HCT116 (cell line): ENCODE measurements at regions not wholly inside any gene's neighbourhood (a gene's known extent, or its start where the extent isn't known, plus 50 kb on each side); places are given as distances from the start of the nearest gene placed in this dataset.

ENCODE experiments used
- ATAC-seq: fragments of 200-7000 bp; cut with Tn5 transposase; 2 replicates; pipeline ENCODE4 v1.9.1; 2020; ENCODE audit warnings: mild to moderate bottlenecking, moderate library complexity
- BruUV-seq: library from RNA; stranded (reverse); fragments of 400-500 nt; replicated peaks from 2 replicates; lab custom pipeline; 2021; lab: Mats Ljungman, UMichigan
- CTCF ChIA-PET: fragments of 300-600 bp; sonication (Branson Sonifier 250); formaldehyde crosslinking; loops from one replicate; lab custom pipeline; 2021; ENCODE audit warnings: antibody characterized with exemption; lab: Charles Lee
- POLR2A ChIA-PET: fragments of 300-600, 350-600 bp; sonication (Branson Sonifier 250); formaldehyde crosslinking; loops from one replicate; lab custom pipeline; 2021; ENCODE audit warnings: antibody characterized with exemption; lab: Charles Lee
- RAD21 ChIA-PET, 2 experiments: fragments of 300-600 bp; sonication (Branson Sonifier 250); formaldehyde crosslinking; loops; one replicate each; lab custom pipeline; 2023; ENCODE audit warnings: low total read pairs in 2 of 2; ENCODE audit not compliant: uncharacterized antibody in 2 of 2, unreplicated experiment in 2 of 2, low non-redundant PET in 1 of 2; lab: Charles Lee
- DNase-seq: peaks from one replicate; pipeline ENCODE4 v3.0.0-alpha.2; 2010; ENCODE audit warnings: low read depth, low spot score
- H2AFZ ChIP-seq: fragments of 200-600 bp; shearing (Covaris generic), sonication (generic); 2 replicates; pipeline ENCODE4 v1.6.1; 2017; ENCODE audit warnings: low read depth, mixed run types, mixed read lengths, antibody characterized with exemption, low read length; ENCODE audit not compliant: poor library complexity, severe bottlenecking
- H3K27ac ChIP-seq: 2 replicates; pipeline ENCODE4 v1.5.1; 2012; ENCODE audit warnings: low read depth, low read length
- H3K27me3 ChIP-seq: fragments of 200-600 bp; sonication (generic); 2 replicates; pipeline ENCODE4 v1.6.1; 2016; ENCODE audit warnings: mixed run types, low read length, mixed read lengths; ENCODE audit not compliant: insufficient read depth
- H3K36me3 ChIP-seq, 2 experiments: fragments of 200-500 bp in 1 of 2; fragments of 200-600 bp in 1 of 2; sonication (Bioruptor generic) in 1 of 2; sonication (generic) in 1 of 2; 2 replicates each; pipeline versions ENCODE4 v1.5.1 to v1.6.1; 2014 to 2016; ENCODE audit warnings: low read length in 2 of 2, inconsistent platforms in 1 of 2, mixed read lengths in 1 of 2, mixed run types in 1 of 2; ENCODE audit not compliant: insufficient read depth in 2 of 2, control insufficient read depth in 1 of 2
- H3K4me1 ChIP-seq, 2 experiments: fragments of 200-600 bp in 1 of 2; sonication (generic) in 1 of 2; 2 replicates each; pipeline versions ENCODE4 v1.5.1 to v1.6.1; 2012 to 2017; ENCODE audit warnings: low read length in 2 of 2, inconsistent platforms in 1 of 2, mild to moderate bottlenecking in 1 of 2, mixed read lengths in 1 of 2, mixed run types in 1 of 2, moderate library complexity in 1 of 2; ENCODE audit not compliant: insufficient read depth in 2 of 2, control insufficient read depth in 1 of 2
- H3K4me2 ChIP-seq: fragments of 200-600 bp; sonication (generic); 2 replicates; pipeline ENCODE4 v1.6.1; 2017; ENCODE audit warnings: mixed run types, low read length, mixed read lengths
- H3K4me3 ChIP-seq, 2 experiments: fragments of 200-600 bp in 1 of 2; sonication (generic) in 1 of 2; replicated peaks in 1 of 2; 2 replicates each; pipeline ENCODE4 v1.5.1; 2011 to 2016; ENCODE audit warnings: low read length in 2 of 2, control low read depth in 1 of 2, low read depth in 1 of 2, mild to moderate bottlenecking in 1 of 2, mixed read lengths in 1 of 2, mixed run types in 1 of 2
- H3K79me2 ChIP-seq: fragments of 200-600 bp; sonication (generic); 2 replicates; pipeline ENCODE4 v1.6.1; 2017; ENCODE audit warnings: mild to moderate bottlenecking, mixed run types, low read length, moderate library complexity, mixed read lengths; ENCODE audit not compliant: insufficient read depth
- H3K9ac ChIP-seq: fragments of 200-600 bp; sonication (generic); 2 replicates; pipeline ENCODE4 v1.6.1; 2016; ENCODE audit warnings: low read length, mixed read lengths
- H3K9me2 ChIP-seq: fragments of 200-600 bp; sonication (generic), shearing (Covaris generic); 2 replicates; pipeline ENCODE4 v1.6.1; 2017; ENCODE audit warnings: mixed run types, mild to moderate bottlenecking, moderate library complexity; ENCODE audit not compliant: insufficient read depth
- H3K9me3 ChIP-seq, 2 experiments: fragments of 200-500 bp in 1 of 2; fragments of 200-600 bp in 1 of 2; sonication (Bioruptor generic) in 1 of 2; sonication (generic) in 1 of 2; 2 replicates each; pipeline ENCODE4 v1.6.1; 2014 to 2017; ENCODE audit warnings: low read length in 2 of 2, mixed read lengths in 2 of 2, inconsistent platforms in 1 of 2, low read depth in 1 of 2, mild to moderate bottlenecking in 1 of 2, mixed run types in 1 of 2, moderate library complexity in 1 of 2; ENCODE audit not compliant: control insufficient read depth in 1 of 2, insufficient read depth in 1 of 2
- H4K20me1 ChIP-seq: fragments of 200-600 bp; sonication (generic), shearing (Covaris generic); 2 replicates; pipeline ENCODE4 v1.6.1; 2017; ENCODE audit warnings: mixed run types, mild to moderate bottlenecking, moderate library complexity; ENCODE audit not compliant: insufficient read depth
- ATF3 ChIP-seq: IDR thresholded peaks from 2 replicates; pipeline ENCODE4 v1.6.1; 2012
- CBX3 ChIP-seq: IDR thresholded peaks from 2 replicates; pipeline ENCODE4 v1.6.1; 2012; ENCODE audit warnings: low read depth
- CEBPB ChIP-seq: IDR thresholded peaks from 2 replicates; pipeline ENCODE4 v1.6.1; 2012; ENCODE audit warnings: low read depth
- CTCF ChIP-seq, 3 experiments: fragments of 200-600 bp in 1 of 3; sonication (generic) in 1 of 3; IDR thresholded peaks in 2 of 3; conservative IDR thresholded peaks in 1 of 3; 2 replicates each; pipeline ENCODE4 v1.5.1; 2012 to 2017; ENCODE audit warnings: low read depth in 2 of 3, low read length in 2 of 3, antibody characterized with exemption in 1 of 3, borderline replicate concordance in 1 of 3, control low read depth in 1 of 3, mild to moderate bottlenecking in 1 of 3, mixed read lengths in 1 of 3, mixed run types in 1 of 3, moderate library complexity in 1 of 3; ENCODE audit not compliant: insufficient read depth in 1 of 3
- EGR1 ChIP-seq: IDR thresholded peaks from 2 replicates; pipeline ENCODE4 v1.6.1; 2012; ENCODE audit warnings: low read depth
- ELF1 ChIP-seq: IDR thresholded peaks from 2 replicates; pipeline ENCODE4 v1.6.1; 2012; ENCODE audit warnings: low read depth, borderline replicate concordance
- EZH2phosphoT487 ChIP-seq: fragments of 200-600 bp; IDR thresholded peaks from 2 replicates; pipeline ENCODE4 v1.6.1; 2018; ENCODE audit warnings: antibody characterized with exemption, borderline replicate concordance
- FOSL1 ChIP-seq: IDR thresholded peaks from 2 replicates; pipeline ENCODE4 v1.6.1; 2012; ENCODE audit warnings: low read depth
- JUND ChIP-seq: IDR thresholded peaks from 2 replicates; pipeline ENCODE4 v1.6.1; 2012
- POLR2A ChIP-seq: IDR thresholded peaks from 2 replicates; pipeline ENCODE4 v1.7.0; 2011; ENCODE audit warnings: borderline replicate concordance; ENCODE audit not compliant: insufficient read depth, insufficient read length; ENCODE audit errors: extremely low read depth
- POLR2AphosphoS5 ChIP-seq: IDR thresholded peaks from 2 replicates; pipeline ENCODE4 v1.6.1; 2011; ENCODE audit warnings: mild to moderate bottlenecking, low read depth, low read length, moderate library complexity
- RAD21 ChIP-seq: IDR thresholded peaks from 2 replicates; pipeline ENCODE4 v1.6.1; 2012; ENCODE audit warnings: low read depth, mild to moderate bottlenecking
- SP1 ChIP-seq: IDR thresholded peaks from 2 replicates; pipeline ENCODE4 v1.6.1; 2012; ENCODE audit warnings: low read depth
- SRF ChIP-seq: IDR thresholded peaks from 2 replicates; pipeline ENCODE4 v1.6.1; 2012; ENCODE audit warnings: low read depth
- TCF7L2 ChIP-seq: IDR thresholded peaks from 2 replicates; pipeline ENCODE4 v1.7.0; 2011; ENCODE audit warnings: borderline replicate concordance, inconsistent platforms; ENCODE audit not compliant: insufficient read depth, insufficient read length; ENCODE audit errors: extremely low read depth
- YY1 ChIP-seq: IDR thresholded peaks from 2 replicates; pipeline ENCODE4 v1.6.1; 2011; ENCODE audit warnings: low read length, low read depth, moderate library complexity, mild to moderate bottlenecking; ENCODE audit not compliant: insufficient replicate concordance; ENCODE audit errors: extremely low read depth
- ZBTB33 ChIP-seq: IDR thresholded peaks from 2 replicates; pipeline ENCODE4 v1.6.1; 2011; ENCODE audit warnings: mild to moderate bottlenecking, low read length, moderate library complexity; ENCODE audit not compliant: insufficient replicate concordance; ENCODE audit errors: extremely low read depth
- ZFX ChIP-seq: fragments of 450-650 bp; IDR thresholded peaks from 2 replicates; pipeline ENCODE4 v1.6.1; 2017
- intact Hi-C: fragments of 100-400 bp; cut with micrococcal nuclease; formaldehyde crosslinking; loops from 2 replicates; pipeline ENCODE4 v1.10.0; 2022

GRCh38 chr14:24726480-24726879 lies 92.5 kb upstream of the GZMB start:
- H3K4me2 ChIP-seq = no peak overlapping the region
- ATAC-seq (no peak), DNase-seq (no peak)
- no peaks in the 10 kb centered on the region for H3K4me1 ChIP-seq
- no peaks in the 10 kb centered on the region for H3K9me2 ChIP-seq
- ChIA-PET CTCF (no interaction called here), RAD21 (no interaction called here), POLR2A (no interaction called here)
- intact Hi-C loops = no loop called here
- BruUV-seq = no TSS peak
- no peak overlapping the region for H3K27ac ChIP-seq
- no peaks in the 10 kb centered on the region for H3K36me3 ChIP-seq
- no peak overlapping the region for H3K9ac ChIP-seq
- H3K27me3 ChIP-seq = no peaks in the 10 kb centered on the region
- no peak for TF ChIP-seq SP1
- no peak for TF ChIP-seq ATF3
- no peak overlapping the region for H2AFZ ChIP-seq
- H4K20me1 ChIP-seq = no peaks in the 10 kb centered on the region
- H3K9me3 ChIP-seq = no peaks in the 10 kb centered on the region
- no peaks in the 10 kb centered on the region for H3K79me2 ChIP-seq
- no peak overlapping the region for H3K4me3 ChIP-seq

- H3K27ac ChIP-seq = no peak overlapping the region
- no peak overlapping the region for H3K9ac ChIP-seq
- intact Hi-C loops = no loop called here
- DNase-seq (no peak), ATAC-seq (no peak)
- no peak for TF ChIP-seq SP1
- TF ChIP-seq ZBTB33 = no peak
- TF ChIP-seq JUND = no peak
- TF ChIP-seq FOSL1 = no peak
- TF ChIP-seq ELF1 = no peak
- no peak for TF ChIP-seq CBX3
- TF ChIP-seq TCF7L2 = no peak
- no peak for TF ChIP-seq ZFX
- TF ChIP-seq EZH2phosphoT487 = no peak
- no peak for TF ChIP-seq EGR1
- no peak for TF ChIP-seq CEBPB
- no peak for TF ChIP-seq RAD21
- TF ChIP-seq POLR2A = no peak
- TF ChIP-seq YY1 = no peak
- TF ChIP-seq CTCF (IDR thresholded peaks at IDR 0.05 in 2 of 3, conservative IDR thresholded peaks at IDR 0.05 in 1 of 3; ENCODE audit: borderline replicate concordance in 1 of 3, insufficient read depth in 1 of 3, low read depth in 2 of 3, low read length in 2 of 3) = no peak
- no peak for TF ChIP-seq SRF
- no peak for TF ChIP-seq POLR2AphosphoS5
- no peaks in the 10 kb centered on the region for H3K36me3 ChIP-seq
- no peak overlapping the region for H3K4me3 ChIP-seq
- H3K4me2 ChIP-seq = no peak overlapping the region
- H4K20me1 ChIP-seq = no peaks in the 10 kb centered on the region
- ChIA-PET CTCF (no interaction called here), POLR2A (no interaction called here), RAD21 (no interaction called here)
- H3K9me3 ChIP-seq = no peaks in the 10 kb centered on the region
- BruUV-seq = no TSS peak
- no peaks in the 10 kb centered on the region for H3K27me3 ChIP-seq
- no peak overlapping the region for H2AFZ ChIP-seq
- no peaks in the 10 kb centered on the region for H3K79me2 ChIP-seq
- H3K4me1 ChIP-seq = no peaks in the 10 kb centered on the region
- H3K9me2 ChIP-seq = no peaks in the 10 kb centered on the region
Measured at GRCh38 chr14:24725311-24725710, 91.3 kb upstream of the GZMB start.
